GM21360 (cell line): ENCODE measurements at regions not wholly inside any gene's neighbourhood (a gene's known extent, or its start where the extent isn't known, plus 50 kb on each side); places are given as distances from the start of the nearest gene placed in this dataset.
"Not testable (repeated sequence)": the region's sequence is repeated elsewhere in the genome, so short reads cannot be mapped to it uniquely, and the experiment has no call there.

Experiments used
- ATAC-seq: cut with Tn5 transposase; IDR thresholded peaks from one replicate; pipeline ENCODE4 v1.9.1; 2021; ENCODE audit warnings: mild to moderate bottlenecking, moderate library complexity; ENCODE audit not compliant: unreplicated experiment

GRCh38 chr5:19140276-19140675 lies 847.7 kb downstream of the CDH18 start:
- no peak for ATAC-seq

GRCh38 chr5:19141937-19142524 lies 846.0 kb downstream of the CDH18 start:
- ATAC-seq, result not testable (repeated sequence)

GRCh38 chr5:19142713-19143414 lies 845.1 kb downstream of the CDH18 start:
- not testable (repeated sequence) for ATAC-seq

GRCh38 chr5:19143935-19144334 lies 844.1 kb downstream of the CDH18 start:
- ATAC-seq, result no peak

GRCh38 chr5:19169426-19169825 lies 818.6 kb downstream of the CDH18 start:
- ATAC-seq, result no peak

GRCh38 chr5:19172926-19173470 lies 815.0 kb downstream of the CDH18 start:
- ATAC-seq, result no peak

GRCh38 chr5:19175776-19176570 lies 812.0 kb downstream of the CDH18 start:
- ATAC-seq, result no peak

- no peak for ATAC-seq
Measured at GRCh38 chr5:19179571-19179970, 808.4 kb downstream of the CDH18 start.

- no peak for ATAC-seq
Measured at GRCh38 chr5:19189176-19189575, 798.8 kb downstream of the CDH18 start.

- no peak for ATAC-seq
Measured at GRCh38 chr5:19193631-19194030, 794.4 kb downstream of the CDH18 start.

GRCh38 chr5:19196631-19197030 lies 791.4 kb downstream of the CDH18 start:
- ATAC-seq, result no peak

- no peak for ATAC-seq
Measured at GRCh38 chr5:19200251-19200650, 787.7 kb downstream of the CDH18 start.

- no peak for ATAC-seq
Measured at GRCh38 chr5:19208397-19208796, 779.6 kb downstream of the CDH18 start.

GRCh38 chr5:19210886-19211285 lies 777.1 kb downstream of the CDH18 start:
- ATAC-seq, result no peak

GRCh38 chr5:19229179-19229835 lies 758.7 kb downstream of the CDH18 start:
- ATAC-seq, result no peak

- no peak for ATAC-seq
Measured at GRCh38 chr5:19233573-19233972, 754.4 kb downstream of the CDH18 start.

GRCh38 chr5:19235101-19235584 lies 752.9 kb downstream of the CDH18 start:
- no peak for ATAC-seq

GRCh38 chr5:19240170-19240569 lies 747.8 kb downstream of the CDH18 start:
- no peak for ATAC-seq

- no peak for ATAC-seq
Measured at GRCh38 chr5:19241690-19242089, 746.3 kb downstream of the CDH18 start.

- ATAC-seq, result not testable (repeated sequence)
Measured at GRCh38 chr5:19246191-19246590, 741.8 kb downstream of the CDH18 start.

- no peak for ATAC-seq
Measured at GRCh38 chr5:19247302-19247701, 740.7 kb downstream of the CDH18 start.
